ENCODE measurements at regions not wholly inside any gene's neighbourhood (a gene's known extent, or its start where the extent isn't known, plus 50 kb on each side); places are given as distances from the start of the nearest gene placed in this dataset.

GRCh38 chr13:68806125-68806524 is 1301.5 kb upstream of the ATXN8OS start:
- no peak overlapping the region for H3K4me3 ChIP-seq
- no peak for ATAC-seq
- no peak overlapping the region for H3K4me2 ChIP-seq
- no peaks in the 10 kb centered on the region for H3K9me3 ChIP-seq
- no peak for FAIRE-seq
- TF ChIP-seq SMC3 (IDR thresholded peaks at IDR 0.05) = no peak
- no peak for TF ChIP-seq HOXA7 (CRISPR knock-in tag; IDR thresholded peaks at IDR 0.05)
- TF ChIP-seq RAD21 (conservative IDR thresholded peaks at IDR 0.05 in 1 of 2, IDR thresholded peaks at IDR 0.05 in 1 of 2) = no peak
- TF ChIP-seq TFCP2L1 (CRISPR knock-in tag; IDR thresholded peaks at IDR 0.05) = no peak
- no peak for TF ChIP-seq SREBF2 (IDR thresholded peaks at IDR 0.05)
- TF ChIP-seq BCL3 (IDR thresholded peaks at IDR 0.05) = no peak
- TF ChIP-seq CEBPB (IDR thresholded peaks at IDR 0.05) = no peak
- no peak for TF ChIP-seq REST (IDR thresholded peaks at IDR 0.05)
- no peak for TF ChIP-seq ZFP36 (IDR thresholded peaks at IDR 0.05; ENCODE audit: borderline replicate concordance, partially characterized antibody)
- no peak for TF ChIP-seq RNF2 (IDR thresholded peaks at IDR 0.05; ENCODE audit: borderline replicate concordance, low read depth)
- no peak for TF ChIP-seq HEYL (CRISPR knock-in tag; IDR thresholded peaks at IDR 0.05)
- TF ChIP-seq RFX5 (IDR thresholded peaks at IDR 0.05) = no peak
- TF ChIP-seq MAX (IDR thresholded peaks at IDR 0.05) = no peak
- TF ChIP-seq JUNB (IDR thresholded peaks at IDR 0.05) = no peak
- no peak for TF ChIP-seq GATA3 (IDR thresholded peaks at IDR 0.05; ENCODE audit: borderline replicate concordance)
- no peak for TF ChIP-seq ZSCAN20 (CRISPR knock-in tag; IDR thresholded peaks at IDR 0.05)
- no peak for TF ChIP-seq BHLHE40 (IDR thresholded peaks at IDR 0.05; ENCODE audit: low read depth, low read length)
- TF ChIP-seq KDM5A (IDR thresholded peaks at IDR 0.05) = no peak
- TF ChIP-seq NR3C1 (IDR thresholded peaks at IDR 0.05) = no peak
- ChIA-PET POLR2A (no interaction called here), CTCF (no interaction called here)
- 7% methylated on average over 2 of the region's 2 CpGs for WGBS (ENCODE audit: missing lambda C conversion rate)
- DNase-seq (ENCODE audit: low read depth in 1 of 2, low spot score in 1 of 2) = no peak
- H3K4me1 ChIP-seq = no peaks in the 10 kb centered on the region
- H3K27ac ChIP-seq = no peak overlapping the region

GRCh38 chr13:68784275-68784674 is 1323.4 kb upstream of the ATXN8OS start:
- Histone ChIP-seq H3K27ac (no peak overlapping the region), H3K4me1 (no peaks in the 10 kb centered on the region), H3K4me2 (no peak overlapping the region), H3K9me3 (no peaks in the 10 kb centered on the region), H3K4me3 (no peak overlapping the region)
- ATAC-seq (no peak), FAIRE-seq (no peak), DNase-seq (ENCODE audit: low read depth in 1 of 2, low spot score in 1 of 2) (no peak)
- ChIA-PET POLR2A (no interaction called here), CTCF (no interaction called here)
- TF ChIP-seq HMGXB4 (CRISPR knock-in tag; IDR thresholded peaks at IDR 0.05; ENCODE audit: borderline replicate concordance) (no peak), NPAS2 (CRISPR knock-in tag; IDR thresholded peaks at IDR 0.05; ENCODE audit: borderline replicate concordance) (no peak), SREBF2 (IDR thresholded peaks at IDR 0.05) (no peak), EP300 (IDR thresholded peaks at IDR 0.05) (no peak)
